Peyer's patch (tissue), 4 donors: ENCODE measurements at regions not wholly inside any gene's neighbourhood (a gene's known extent, or its start where the extent isn't known, plus 50 kb on each side); places are given as distances from the start of the nearest gene placed in this dataset.
"Not testable (repeated sequence)": the region's sequence is repeated elsewhere in the genome, so short reads cannot be mapped to it uniquely, and the experiment has no call there.

Experiments
- POLR2A ChIP-seq, 2 donors: fragments of 450-650 bp; IDR thresholded peaks; one replicate each; pipeline ENCODE4 v1.5.1; 2017; ENCODE audit warnings: antibody characterized with exemption in 2 of 2, mild to moderate bottlenecking in 2 of 2, moderate library complexity in 2 of 2
- TF ChIP-seq, protein P1 (sequence below), 6 experiments: fragments of 450-650 bp in 4 of 6; fragments of 200-600 bp in 2 of 6; sonication (generic) in 1 of 6; IDR thresholded peaks; one replicate each; pipeline ENCODE4 v1.5.1; 2017 to 2019; ENCODE audit warnings: antibody characterized with exemption in 6 of 6, mild to moderate bottlenecking in 3 of 6, moderate library complexity in 1 of 6

GRCh38 chr20:29781217-29781616 lies 1476.2 kb upstream of the DEFB115 start:
- TF ChIP-seq, protein P1, sequence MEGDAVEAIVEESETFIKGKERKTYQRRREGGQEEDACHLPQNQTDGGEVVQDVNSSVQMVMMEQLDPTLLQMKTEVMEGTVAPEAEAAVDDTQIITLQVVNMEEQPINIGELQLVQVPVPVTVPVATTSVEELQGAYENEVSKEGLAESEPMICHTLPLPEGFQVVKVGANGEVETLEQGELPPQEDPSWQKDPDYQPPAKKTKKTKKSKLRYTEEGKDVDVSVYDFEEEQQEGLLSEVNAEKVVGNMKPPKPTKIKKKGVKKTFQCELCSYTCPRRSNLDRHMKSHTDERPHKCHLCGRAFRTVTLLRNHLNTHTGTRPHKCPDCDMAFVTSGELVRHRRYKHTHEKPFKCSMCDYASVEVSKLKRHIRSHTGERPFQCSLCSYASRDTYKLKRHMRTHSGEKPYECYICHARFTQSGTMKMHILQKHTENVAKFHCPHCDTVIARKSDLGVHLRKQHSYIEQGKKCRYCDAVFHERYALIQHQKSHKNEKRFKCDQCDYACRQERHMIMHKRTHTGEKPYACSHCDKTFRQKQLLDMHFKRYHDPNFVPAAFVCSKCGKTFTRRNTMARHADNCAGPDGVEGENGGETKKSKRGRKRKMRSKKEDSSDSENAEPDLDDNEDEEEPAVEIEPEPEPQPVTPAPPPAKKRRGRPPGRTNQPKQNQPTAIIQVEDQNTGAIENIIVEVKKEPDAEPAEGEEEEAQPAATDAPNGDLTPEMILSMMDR (IDR thresholded peaks at IDR 0.05): not testable (repeated sequence)
- not testable (repeated sequence) for TF ChIP-seq POLR2A (IDR thresholded peaks at IDR 0.05)
